ENCODE measurements at regions not wholly inside any gene's neighbourhood (a gene's known extent, or its start where the extent isn't known, plus 50 kb on each side); places are given as distances from the start of the nearest gene placed in this dataset.

DNA sequence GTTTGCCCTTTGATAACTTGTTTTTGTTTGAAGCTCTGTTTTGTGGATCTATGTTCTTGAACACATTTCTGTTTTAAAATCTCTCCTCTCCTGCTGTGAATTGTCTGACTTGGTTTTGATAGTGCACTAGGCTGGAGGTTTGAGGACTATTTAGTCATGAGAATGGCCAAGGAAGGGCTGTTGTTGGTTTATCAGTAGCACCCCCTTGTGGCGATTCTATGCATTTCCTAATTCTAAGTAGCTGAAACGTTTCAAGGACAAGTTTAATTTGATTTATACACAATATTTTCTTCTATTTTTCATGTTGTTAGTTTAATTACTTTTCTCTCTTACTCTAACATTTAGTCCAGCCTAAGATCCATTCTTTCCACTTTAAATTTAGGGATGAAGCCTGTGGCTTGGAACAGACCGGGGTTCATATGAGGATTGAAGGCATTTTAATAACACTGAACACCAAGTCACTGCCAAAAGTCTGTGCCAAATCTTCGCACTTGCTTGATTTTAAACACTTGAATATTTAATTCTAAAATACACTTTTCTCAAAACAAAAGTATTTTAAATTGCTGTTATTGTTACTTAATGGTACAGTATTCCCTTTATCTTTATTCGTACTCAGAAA, 166.0 kb downstream of the SOCS6 start:
- no peak for DNase-seq (ENCODE audit: low read depth)

DNA sequence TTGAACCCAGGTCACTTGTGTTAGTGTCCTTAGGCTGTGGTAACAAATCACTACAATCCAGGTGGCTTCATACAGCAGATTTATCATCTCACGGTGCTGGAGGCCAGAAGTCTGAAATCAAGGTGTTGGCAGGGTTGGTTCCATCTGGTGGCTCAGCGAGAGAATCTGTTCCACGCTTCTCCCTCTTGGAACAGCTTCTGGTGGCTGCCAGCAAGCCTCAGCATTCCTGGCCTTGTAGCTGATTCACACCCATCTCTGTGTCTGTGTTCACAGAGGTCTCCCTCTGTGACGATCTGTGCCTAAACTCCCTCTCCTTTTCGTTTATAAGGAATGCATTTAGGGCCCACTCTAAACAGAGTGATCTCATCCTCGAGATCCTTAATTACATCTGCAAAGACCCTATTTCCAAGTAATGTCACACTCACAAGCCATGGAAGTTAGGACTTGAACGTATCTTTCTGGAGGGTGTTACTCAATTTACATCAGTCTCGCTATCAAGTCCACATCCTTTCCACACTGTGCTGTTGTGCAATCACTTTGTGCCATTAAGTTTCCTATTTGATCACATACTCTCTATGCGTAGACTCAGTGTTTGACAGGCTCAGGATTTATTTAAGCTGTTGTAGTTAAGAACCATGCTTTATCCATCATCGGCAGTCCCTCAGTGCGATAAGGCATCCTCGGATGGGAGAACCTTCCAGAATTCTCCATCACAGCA, 164.4 kb downstream of the SOCS6 start:
- no peak for DNase-seq (ENCODE audit: low read depth)

DNA sequence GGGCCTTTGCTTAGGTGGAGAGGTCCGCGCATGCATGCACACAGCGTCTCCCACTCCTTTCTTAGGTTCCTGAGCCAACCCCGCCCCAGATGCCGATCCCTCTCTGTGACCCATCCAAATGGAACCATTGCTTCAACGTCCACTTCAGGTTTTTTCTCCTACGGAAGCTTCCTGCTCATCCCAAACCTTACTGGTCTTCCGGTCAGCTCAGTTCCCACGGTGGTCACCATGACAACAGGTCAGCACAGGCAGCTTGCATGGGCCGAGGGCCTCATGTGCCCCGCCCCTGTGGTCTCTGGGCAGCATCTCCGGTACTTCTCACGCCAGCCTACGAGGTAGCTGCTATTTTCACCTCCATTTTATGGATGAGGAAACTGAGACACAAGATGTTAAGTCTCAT, 163.7 kb downstream of the SOCS6 start:
- no peak for DNase-seq (ENCODE audit: low read depth)

DNA sequence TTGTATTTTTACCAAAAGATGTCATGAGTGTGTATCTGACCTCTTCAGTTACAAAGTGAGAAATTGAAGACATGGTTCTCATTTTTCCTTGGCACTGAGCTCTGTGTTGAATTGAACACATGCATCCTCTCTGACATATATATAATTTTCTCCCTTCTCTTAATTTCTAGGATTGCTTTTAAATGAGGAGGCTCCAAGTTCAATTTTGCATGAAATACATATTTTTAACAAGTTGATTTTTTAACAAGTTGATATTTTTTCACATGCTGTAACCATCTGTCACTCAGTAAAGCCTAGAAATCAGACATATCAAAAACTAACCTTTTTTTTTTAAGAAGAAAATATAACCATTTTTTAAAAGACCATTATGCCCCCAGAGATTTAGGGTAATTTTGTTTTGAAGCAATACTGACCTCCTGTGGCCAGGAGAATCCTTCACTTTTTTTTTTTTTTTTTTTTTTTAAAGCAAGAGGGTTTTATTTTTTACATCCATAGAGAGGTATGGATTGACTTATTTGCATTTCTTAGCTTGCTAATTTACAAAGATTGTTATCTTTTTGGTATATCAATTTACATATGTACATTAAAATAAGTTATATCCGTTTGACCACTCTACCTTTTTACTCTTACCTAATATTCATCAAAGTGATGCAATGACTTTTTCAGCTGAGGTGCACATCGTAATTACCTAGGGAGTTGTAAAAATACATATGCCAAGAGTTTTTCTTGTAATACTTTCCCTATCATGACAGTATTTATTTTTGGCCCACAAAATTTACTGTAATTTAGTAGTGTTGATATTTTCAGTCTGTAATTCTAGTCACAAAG, 161.8 kb downstream of the SOCS6 start:
- DNase-seq (ENCODE audit: low read depth), result no peak

DNA sequence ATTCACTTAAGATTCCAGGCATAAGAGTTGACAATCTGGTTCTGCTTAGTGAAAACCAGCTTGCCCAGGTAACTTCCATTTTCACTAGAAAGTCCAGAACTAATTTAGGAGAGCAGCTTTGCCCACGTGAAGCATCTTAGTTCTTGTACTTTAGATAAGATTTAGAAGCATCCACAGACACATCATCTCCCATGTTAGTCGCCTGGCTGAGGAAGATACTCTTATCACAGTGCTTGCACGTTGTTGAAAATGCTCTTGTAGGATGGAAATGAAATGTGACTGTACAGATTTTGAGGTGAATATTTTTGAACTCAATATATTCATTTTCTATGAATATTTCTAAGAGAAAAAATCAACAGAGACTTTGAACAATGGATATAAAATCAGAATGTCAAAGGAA, 159.7 kb downstream of the SOCS6 start:
- DNase-seq (ENCODE audit: low read depth), result no peak

DNA sequence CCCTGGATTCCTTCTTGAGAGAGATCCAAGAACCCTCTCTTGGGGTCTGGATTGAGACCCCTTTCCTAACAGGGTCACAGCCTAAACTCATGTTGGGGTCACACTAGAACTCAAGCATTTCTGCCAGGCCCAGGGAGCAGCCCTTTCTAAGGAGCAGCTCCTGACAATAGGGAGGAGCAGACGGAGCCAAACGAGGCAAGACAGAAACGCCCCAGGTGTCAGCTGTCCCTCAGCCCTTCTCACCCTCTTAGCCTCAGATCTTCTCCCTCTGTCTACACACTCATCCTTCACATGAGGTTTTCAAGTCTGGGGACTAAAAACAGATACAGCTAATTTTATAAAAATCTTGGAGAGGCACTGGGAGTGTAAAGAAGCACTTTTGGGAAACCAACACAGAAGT, 157.2 kb downstream of the SOCS6 start:
- DNase-seq (ENCODE audit: low read depth), result no peak

DNA sequence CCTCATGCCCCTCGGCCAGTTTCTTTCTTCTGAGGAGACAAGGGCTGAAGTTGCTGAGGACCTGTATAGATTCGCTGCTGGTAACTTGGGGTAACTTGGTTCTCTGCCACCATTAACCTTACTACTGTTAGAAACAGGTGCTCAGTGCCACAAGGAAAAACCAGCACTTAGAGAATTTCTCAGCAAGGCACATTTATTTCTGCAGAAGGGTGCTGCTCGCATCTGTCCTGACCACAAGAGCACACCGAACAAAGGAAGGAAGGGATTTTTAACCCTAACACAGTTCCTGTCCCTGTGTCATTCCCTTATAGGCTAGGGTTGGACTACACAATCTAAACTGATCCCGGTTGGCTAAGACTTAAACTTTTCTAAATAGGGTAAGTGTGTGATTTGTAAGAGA, 154.1 kb downstream of the SOCS6 start:
- DNase-seq (ENCODE audit: low read depth), result no peak

DNA sequence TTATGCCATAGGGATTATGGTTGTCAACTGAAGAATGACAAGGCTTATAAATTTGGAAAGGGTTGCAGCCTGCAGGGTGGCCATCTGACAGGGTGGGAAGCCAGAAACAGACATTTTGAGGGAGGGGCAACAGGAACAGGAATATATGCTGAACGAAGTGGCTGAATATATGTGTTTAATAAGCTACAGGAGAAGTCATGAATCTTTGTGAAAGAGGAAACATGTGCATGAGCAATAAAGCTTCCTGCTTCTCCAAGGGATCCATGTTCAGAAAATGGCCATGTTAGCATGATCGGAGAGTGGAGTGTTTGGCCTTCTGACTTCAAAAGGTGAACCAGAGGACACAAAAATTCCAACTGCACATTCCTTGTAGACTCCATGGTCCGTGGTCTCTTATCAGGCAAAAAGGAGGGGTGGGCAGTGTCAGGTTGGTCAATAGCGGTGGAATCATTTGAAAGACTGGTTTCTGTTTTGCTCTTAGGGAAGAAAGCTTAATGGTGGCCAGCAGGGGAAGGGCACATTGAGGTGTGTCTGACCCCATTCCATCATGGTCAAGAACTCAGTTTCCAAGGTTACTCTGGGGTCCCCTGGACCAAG, 144.1 kb downstream of the SOCS6 start:
- DNase-seq (ENCODE audit: low read depth), result no peak

DNA sequence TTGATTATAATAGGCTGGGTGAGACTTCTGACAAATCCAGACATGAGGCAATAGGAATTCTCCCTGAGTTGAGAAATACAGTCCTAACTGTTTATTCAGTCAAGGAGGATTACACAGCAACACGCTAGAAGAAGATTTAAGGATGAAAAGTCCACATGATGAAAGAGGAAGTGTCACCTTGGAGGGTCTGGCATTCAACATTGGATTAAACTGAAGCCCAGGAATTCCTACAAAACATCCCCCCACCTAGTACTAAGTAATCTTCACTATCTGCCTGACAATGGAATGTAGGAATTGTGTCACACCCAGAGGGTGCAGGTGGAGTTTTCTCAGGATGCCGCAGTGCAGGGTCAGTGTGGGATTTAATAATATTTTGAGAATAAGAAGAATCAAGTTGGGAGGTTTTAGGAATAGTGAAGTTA, 142.4 kb downstream of the SOCS6 start:
- DNase-seq (ENCODE audit: low read depth), result no peak

DNA sequence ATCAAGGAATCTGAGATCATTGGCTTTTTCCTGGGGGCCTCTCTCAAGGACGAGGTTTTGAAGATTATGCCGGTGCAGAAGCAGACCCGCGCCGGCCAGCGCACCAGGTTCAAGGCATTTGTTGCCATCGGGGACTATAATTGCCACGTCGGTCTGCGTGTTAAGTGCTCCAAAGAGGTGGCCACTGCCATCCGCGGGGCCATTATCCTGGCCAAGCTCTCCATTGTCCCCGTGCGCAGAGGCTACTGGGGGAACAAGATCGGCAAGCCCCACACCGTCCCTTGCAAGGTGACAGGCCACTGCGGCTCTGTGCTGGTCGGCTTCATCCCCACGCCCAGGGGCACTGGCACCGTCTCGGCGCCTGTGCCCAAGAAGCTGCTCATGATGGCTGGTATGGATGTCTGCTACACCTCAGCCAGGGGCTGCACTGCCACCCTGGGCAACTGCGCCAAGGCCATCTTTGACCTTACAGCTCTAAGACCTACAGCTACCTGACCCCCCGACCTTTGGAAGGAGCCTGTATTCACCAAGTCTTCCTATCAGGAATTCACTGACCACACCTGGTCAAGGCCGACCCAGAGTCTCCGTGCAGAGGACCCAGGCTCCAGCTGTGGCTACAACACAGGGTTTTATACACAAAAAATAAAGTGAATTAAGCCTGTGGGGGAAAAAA, 141.8 kb downstream of the SOCS6 start:
- no peak for DNase-seq (ENCODE audit: low read depth)

DNA sequence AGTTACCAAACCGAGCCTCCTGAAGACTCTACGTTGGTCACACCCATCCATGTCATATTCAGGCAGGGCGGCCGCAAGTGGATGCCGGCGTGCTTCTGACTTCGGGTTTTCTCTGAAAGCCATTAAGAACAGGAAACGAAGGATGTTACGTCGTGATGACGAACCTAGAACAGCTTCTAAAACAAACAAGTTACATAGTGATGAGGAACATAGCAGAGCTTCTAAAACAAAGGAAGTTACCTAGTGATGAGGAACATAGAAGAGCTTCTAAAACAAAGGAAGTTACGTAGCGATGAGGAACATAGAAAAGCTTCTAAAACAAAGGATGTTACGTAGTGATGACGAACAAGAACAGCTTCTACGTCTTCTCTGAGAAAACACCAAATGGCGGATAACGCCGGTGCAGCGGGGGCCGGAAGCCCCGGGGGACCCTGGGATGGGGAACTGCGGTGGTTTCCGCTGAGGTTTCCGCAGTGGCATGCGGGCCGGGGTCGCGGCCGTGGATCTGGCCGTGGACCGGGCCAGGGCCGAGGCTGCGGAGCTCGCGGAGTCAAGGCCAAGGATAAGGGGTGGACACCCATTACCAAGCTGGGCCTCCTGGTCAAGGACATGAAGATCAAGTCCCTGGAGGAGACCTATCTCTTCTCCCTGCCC, 141.1 kb downstream of the SOCS6 start:
- DNase-seq (ENCODE audit: low read depth), result no peak

DNA sequence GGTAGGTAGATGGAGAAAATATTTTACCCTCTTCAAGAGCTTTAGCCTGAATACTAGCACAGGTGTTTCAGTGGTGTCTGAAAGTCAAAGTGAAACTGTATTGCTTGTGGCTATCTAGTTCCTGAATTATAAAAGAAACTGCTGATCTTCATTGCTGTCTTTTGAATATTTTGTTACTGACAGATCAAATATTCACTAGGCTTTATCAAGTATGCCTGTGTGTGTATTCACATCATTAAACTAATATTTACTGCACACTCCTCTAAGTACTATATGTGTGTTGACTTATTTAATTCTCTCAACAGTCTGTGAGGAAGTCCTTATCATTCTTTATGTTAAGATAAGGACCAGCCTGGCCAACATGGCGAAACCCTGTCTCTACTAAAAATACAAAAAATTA, 139.6 kb downstream of the SOCS6 start:
- no peak for DNase-seq (ENCODE audit: low read depth)

DNA sequence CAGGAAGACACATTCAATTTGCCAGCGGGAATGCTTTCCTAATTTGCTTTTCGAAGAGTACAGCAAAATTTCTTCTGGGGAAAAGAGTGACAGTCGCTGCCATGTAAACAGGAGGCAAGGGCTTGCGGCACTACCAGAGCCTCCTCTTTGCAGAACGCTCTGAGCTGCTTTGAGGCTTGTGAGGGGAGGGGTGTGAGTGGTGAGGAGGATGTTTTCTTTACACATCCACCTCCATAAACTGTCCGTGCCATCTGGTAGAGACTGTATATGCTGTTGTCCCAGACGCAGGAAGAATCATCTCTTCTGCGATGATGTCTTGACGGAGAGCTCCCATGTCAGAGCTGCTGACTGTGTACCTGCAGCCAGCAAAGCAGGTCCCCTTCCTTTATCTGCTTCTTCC, 138.0 kb downstream of the SOCS6 start:
- no peak for DNase-seq (ENCODE audit: low read depth)

DNA sequence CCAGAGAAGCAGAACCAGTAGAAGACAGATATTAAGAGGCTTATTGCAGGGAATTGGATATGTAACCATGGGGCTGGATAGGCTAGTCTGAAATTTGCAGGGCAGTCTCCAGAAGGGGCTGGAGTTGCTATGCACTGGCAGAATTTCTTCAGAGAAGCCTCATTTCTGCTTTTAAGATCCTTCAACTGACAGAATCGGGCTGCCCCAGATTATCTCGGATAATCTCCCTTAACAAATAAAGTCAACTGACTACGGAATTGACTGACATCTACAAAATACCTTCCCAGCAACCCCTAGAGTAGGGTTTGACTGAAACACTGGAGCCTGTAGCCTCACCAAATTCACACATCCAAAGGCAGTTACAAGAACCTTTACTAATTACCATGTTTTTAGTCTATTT, 136.4 kb downstream of the SOCS6 start:
- DNase-seq (ENCODE audit: low read depth), result no peak

DNA sequence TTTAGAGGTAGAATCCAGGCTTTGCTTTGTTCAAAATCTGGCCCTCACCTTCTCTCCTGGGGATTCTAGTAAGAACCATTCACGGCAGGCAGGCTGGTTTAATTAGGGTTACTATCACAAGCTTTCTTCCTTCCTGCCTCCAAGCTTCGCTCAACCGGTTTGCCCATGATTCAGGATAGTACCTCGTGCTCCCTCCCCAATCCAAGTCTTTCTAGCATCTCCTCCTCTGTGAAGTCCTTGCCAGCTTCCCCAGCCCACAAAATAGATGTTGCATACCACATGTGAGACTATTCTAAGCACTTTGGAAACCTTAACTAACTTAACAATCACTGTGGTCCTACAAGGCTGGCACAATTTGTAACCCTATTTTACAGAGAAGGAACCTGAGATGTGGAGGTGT, 135.1 kb downstream of the SOCS6 start:
- DNase-seq (ENCODE audit: low read depth), result no peak

DNA sequence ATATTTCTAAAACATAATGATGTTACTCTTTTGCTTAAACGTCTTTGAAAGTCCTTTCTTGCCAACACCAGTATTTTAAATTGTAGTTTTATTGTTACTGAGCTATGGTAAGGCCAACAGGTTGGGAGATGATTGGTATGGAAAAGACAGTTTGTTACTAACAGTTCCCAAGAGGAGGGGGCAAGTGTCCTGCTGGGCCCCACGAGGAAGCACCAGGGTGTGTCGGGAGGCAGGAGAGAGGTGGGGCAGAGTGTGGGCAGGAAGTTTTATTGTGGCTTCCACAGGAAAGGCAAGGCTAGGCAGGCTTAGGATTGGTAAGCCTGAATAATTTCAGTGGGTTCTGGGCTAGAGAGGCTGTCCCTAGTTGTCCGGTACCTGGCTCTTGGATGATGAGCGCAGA, 134.3 kb downstream of the SOCS6 start:
- no peak for DNase-seq (ENCODE audit: low read depth)

DNA sequence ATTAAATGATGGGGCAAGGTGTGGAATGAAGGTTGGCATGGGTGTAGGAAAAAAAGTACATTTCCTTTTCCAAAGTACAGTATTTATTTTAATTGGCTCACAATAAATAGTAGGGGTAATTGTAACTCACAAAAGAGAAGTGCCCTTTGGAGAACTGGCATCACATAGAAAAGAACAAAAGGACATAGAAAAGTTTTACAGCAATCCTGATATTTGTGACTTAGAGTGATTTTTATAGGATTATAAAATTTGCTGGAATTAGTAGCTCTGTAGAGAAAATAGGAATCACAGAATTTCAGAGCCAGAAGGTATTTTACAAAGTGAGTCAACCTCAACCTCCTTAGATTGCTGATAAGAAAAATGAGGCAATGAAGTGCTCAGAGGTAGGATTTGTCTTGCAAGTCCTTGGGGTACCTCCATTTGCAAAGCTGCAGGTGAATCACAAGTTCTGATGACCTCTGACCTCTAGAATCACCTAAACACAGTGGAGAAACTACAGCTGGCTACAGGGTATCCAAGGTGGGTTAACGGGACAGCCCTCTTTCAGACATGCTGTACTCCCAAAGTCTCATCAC, 133.6 kb downstream of the SOCS6 start:
- no peak for DNase-seq (ENCODE audit: low read depth)

DNA sequence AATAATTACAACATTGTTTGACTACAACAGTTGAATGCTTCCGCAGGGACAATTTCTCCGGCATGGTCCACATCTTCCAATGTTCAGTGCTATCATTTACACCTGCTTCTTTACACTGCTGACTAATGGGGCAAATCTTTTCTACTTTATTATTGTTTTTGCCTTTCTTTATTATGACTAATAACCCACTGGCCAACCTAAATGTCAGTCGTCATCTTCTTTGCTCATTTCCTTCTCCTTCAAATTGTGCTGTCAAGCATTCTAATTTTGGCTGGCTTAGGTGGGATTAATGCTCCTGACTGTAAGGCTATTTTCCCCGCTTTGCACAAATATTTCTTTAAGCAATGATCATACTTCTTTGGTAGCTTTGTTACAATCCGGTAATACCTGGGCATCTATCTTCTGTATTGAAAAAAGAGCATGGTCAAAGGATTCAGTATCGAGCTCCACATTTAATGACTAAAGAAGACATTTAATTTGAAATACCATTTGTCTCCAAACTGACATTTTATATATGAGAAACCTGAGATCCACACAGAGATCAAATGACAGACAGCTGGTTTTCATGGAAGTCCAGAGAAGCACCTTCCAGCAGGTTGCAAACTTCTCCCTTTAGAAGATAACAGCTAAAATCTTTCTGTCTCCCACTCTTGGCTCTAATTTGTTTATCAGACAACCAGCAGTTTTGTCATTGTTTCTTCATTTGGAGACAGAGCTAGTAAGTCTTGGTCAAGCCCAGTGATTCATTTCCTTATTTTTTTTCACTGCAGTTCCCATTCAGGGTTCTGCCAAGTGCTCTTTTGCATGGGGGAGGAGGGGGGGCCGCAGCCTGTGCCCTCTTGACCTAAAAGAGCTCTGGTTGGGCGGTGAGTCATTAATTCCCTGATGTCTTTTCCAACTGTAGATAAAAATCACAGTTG, 132.9 kb downstream of the SOCS6 start:
- DNase-seq (ENCODE audit: low read depth), result no peak

DNA sequence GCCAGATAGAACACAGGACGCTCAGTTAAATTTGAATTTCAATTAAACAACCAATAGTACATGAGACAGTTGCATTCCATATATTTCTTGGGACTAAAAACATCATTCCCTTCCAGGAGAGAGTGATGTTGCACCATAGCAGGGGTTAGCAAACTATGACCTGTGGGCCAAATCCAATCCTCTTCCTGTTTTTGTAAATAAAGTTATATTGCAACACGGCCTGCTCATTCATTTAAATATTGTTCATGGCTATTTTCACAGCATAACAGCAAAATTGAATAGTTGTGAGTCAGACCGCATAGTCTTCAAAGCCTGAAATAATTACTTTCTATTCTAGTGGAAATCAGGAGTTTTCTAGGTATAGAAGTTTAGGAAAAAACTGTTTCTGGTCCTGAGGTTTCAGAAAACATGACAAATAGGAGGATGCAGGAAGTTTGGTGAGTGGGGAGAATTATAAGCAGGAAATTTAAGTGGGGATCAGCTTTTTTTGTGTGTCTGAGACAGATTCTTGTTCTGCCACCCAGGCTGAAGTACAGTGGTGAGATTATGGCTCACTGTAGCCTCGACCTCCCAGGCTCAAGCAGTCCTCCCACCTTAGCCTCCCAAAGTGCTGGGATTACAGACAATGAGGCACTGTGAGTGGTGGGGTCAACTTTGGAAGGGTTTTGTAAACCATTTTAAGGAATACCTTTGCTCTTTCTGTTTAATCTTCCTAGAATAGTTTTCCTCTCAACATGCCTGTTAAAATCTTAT, 131.5 kb downstream of the SOCS6 start:
- no peak for DNase-seq (ENCODE audit: low read depth)
